ENCODE measurements at regions not wholly inside any gene's neighbourhood (a gene's known extent, or its start where the extent isn't known, plus 50 kb on each side); places are given as distances from the start of the nearest gene placed in this dataset.

- Mint-ChIP-seq H3K4me3 (no peak overlapping the region), H3K4me1 (no peaks in the 10 kb centered on the region), H3K9me3 (peaks cover 49% of the 10 kb centered on the region), H3K27me3 (ENCODE audit: low read depth) (no peaks in the 10 kb centered on the region; the same call in 1 of the 2 replicates), H3K36me3 (peaks cover 13% of the 10 kb centered on the region), H3K27ac (no peak overlapping the region)
- CTCF ChIA-PET, result no interaction called here
- no peak for DNase-seq (ENCODE audit: low spot score)
- ATAC-seq, result no peak
- POLR2A ChIA-PET, result no interaction called here
- TF ChIP-seq, protein P1, sequence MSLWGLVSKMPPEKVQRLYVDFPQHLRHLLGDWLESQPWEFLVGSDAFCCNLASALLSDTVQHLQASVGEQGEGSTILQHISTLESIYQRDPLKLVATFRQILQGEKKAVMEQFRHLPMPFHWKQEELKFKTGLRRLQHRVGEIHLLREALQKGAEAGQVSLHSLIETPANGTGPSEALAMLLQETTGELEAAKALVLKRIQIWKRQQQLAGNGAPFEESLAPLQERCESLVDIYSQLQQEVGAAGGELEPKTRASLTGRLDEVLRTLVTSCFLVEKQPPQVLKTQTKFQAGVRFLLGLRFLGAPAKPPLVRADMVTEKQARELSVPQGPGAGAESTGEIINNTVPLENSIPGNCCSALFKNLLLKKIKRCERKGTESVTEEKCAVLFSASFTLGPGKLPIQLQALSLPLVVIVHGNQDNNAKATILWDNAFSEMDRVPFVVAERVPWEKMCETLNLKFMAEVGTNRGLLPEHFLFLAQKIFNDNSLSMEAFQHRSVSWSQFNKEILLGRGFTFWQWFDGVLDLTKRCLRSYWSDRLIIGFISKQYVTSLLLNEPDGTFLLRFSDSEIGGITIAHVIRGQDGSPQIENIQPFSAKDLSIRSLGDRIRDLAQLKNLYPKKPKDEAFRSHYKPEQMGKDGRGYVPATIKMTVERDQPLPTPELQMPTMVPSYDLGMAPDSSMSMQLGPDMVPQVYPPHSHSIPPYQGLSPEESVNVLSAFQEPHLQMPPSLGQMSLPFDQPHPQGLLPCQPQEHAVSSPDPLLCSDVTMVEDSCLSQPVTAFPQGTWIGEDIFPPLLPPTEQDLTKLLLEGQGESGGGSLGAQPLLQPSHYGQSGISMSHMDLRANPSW (CRISPR knock-in tag; conservative IDR thresholded peaks at IDR 0.05; ENCODE audit: low read depth), result no peak
- TF ChIP-seq, protein P2, sequence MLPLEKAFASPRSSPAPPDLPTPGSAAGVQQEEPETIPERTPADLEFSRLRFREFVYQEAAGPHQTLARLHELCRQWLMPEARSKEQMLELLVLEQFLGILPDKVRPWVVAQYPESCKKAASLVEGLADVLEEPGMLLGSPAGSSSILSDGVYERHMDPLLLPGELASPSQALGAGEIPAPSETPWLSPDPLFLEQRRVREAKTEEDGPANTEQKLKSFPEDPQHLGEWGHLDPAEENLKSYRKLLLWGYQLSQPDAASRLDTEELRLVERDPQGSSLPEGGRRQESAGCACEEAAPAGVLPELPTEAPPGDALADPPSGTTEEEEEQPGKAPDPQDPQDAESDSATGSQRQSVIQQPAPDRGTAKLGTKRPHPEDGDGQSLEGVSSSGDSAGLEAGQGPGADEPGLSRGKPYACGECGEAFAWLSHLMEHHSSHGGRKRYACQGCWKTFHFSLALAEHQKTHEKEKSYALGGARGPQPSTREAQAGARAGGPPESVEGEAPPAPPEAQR (CRISPR knock-in tag; IDR thresholded peaks at IDR 0.05), result no peak
- TF ChIP-seq RORB (CRISPR knock-in tag; IDR thresholded peaks at IDR 0.05), result no peak
- no peak for TF ChIP-seq ZNF425 (CRISPR knock-in tag; conservative IDR thresholded peaks at IDR 0.05)
- TF ChIP-seq, protein P3, sequence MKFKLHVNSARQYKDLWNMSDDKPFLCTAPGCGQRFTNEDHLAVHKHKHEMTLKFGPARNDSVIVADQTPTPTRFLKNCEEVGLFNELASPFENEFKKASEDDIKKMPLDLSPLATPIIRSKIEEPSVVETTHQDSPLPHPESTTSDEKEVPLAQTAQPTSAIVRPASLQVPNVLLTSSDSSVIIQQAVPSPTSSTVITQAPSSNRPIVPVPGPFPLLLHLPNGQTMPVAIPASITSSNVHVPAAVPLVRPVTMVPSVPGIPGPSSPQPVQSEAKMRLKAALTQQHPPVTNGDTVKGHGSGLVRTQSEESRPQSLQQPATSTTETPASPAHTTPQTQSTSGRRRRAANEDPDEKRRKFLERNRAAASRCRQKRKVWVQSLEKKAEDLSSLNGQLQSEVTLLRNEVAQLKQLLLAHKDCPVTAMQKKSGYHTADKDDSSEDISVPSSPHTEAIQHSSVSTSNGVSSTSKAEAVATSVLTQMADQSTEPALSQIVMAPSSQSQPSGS (CRISPR knock-in tag; IDR thresholded peaks at IDR 0.05; ENCODE audit: borderline replicate concordance, low read depth), result no peak
- TF ChIP-seq RELA (CRISPR knock-in tag; IDR thresholded peaks at IDR 0.05; ENCODE audit: borderline replicate concordance), result no peak
- no peak for TF ChIP-seq NR2C2 (CRISPR knock-in tag; IDR thresholded peaks at IDR 0.05)
- no peak for TF ChIP-seq NFE2L1 (CRISPR knock-in tag; IDR thresholded peaks at IDR 0.05)
These were observed 86.1 kb upstream of the SLC1A1 start for GRCh38 chr9:4404156-4404555.

GRCh38 chr9:4402501-4402900 lies 87.8 kb upstream of the SLC1A1 start:
- peaks cover 13% of the 10 kb centered on the region for H3K36me3 Mint-ChIP-seq
- no peak overlapping the region for H3K27ac Mint-ChIP-seq
- POLR2A ChIA-PET, result no interaction called here
- peaks cover 9% of the 10 kb centered on the region for H3K4me1 Mint-ChIP-seq
- ATAC-seq (no peak), DNase-seq (ENCODE audit: low spot score) (no peak)
- CTCF ChIA-PET, result no interaction called here
- H3K4me3 Mint-ChIP-seq, result no peak overlapping the region
- H3K27me3 Mint-ChIP-seq (ENCODE audit: low read depth), result no peaks in the 10 kb centered on the region; the same call in 1 of the 2 replicates
- peaks cover 43% of the 10 kb centered on the region for H3K9me3 Mint-ChIP-seq
- TF ChIP-seq ZNF416 (CRISPR knock-in tag; IDR thresholded peaks at IDR 0.05) (no peak), NR1H2 (CRISPR knock-in tag; IDR thresholded peaks at IDR 0.05) (no peak), ESRRA (CRISPR knock-in tag; IDR thresholded peaks at IDR 0.05; ENCODE audit: borderline replicate concordance) (no peak), CREB1 (CRISPR knock-in tag; IDR thresholded peaks at IDR 0.05) (no peak), OVOL2 (CRISPR knock-in tag; IDR thresholded peaks at IDR 0.05; ENCODE audit: borderline replicate concordance) (no peak), NFATC4 (CRISPR knock-in tag; IDR thresholded peaks at IDR 0.05) (no peak), ZNF232 (CRISPR knock-in tag; IDR thresholded peaks at IDR 0.05) (no peak), JUN (CRISPR knock-in tag; IDR thresholded peaks at IDR 0.05) (no peak), NR3C1 (CRISPR knock-in tag; conservative IDR thresholded peaks at IDR 0.05; ENCODE audit: low read depth) (no peak), RORB (CRISPR knock-in tag; IDR thresholded peaks at IDR 0.05) (no peak), KAT7 (CRISPR knock-in tag; IDR thresholded peaks at IDR 0.05; ENCODE audit: borderline replicate concordance) (no peak), IRF2 (CRISPR knock-in tag; IDR thresholded peaks at IDR 0.05; ENCODE audit: borderline replicate concordance, low read depth) (no peak), FOXK1 (CRISPR knock-in tag; IDR thresholded peaks at IDR 0.05) (no peak)
- TF ChIP-seq, protein P4, sequence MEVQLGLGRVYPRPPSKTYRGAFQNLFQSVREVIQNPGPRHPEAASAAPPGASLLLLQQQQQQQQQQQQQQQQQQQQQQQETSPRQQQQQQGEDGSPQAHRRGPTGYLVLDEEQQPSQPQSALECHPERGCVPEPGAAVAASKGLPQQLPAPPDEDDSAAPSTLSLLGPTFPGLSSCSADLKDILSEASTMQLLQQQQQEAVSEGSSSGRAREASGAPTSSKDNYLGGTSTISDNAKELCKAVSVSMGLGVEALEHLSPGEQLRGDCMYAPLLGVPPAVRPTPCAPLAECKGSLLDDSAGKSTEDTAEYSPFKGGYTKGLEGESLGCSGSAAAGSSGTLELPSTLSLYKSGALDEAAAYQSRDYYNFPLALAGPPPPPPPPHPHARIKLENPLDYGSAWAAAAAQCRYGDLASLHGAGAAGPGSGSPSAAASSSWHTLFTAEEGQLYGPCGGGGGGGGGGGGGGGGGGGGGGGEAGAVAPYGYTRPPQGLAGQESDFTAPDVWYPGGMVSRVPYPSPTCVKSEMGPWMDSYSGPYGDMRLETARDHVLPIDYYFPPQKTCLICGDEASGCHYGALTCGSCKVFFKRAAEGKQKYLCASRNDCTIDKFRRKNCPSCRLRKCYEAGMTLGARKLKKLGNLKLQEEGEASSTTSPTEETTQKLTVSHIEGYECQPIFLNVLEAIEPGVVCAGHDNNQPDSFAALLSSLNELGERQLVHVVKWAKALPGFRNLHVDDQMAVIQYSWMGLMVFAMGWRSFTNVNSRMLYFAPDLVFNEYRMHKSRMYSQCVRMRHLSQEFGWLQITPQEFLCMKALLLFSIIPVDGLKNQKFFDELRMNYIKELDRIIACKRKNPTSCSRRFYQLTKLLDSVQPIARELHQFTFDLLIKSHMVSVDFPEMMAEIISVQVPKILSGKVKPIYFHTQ (CRISPR knock-in tag; IDR thresholded peaks at IDR 0.05), result no peak
- TF ChIP-seq, protein P1 (CRISPR knock-in tag; conservative IDR thresholded peaks at IDR 0.05; ENCODE audit: low read depth), result no peak
